Occipital lobe (tissue), 1 donor: ENCODE measurements at regions not wholly inside any gene's neighbourhood (a gene's known extent, or its start where the extent isn't known, plus 50 kb on each side); places are given as distances from the start of the nearest gene placed in this dataset.

ENCODE experiments used
- DNase-seq: peaks from one replicate; lab custom pipeline; 2025; lab: John Stamatoyannopoulos, UW

GRCh38 chr6:139627091-139627490, 252.6 kb upstream of the CITED2 start:
- DNase-seq: no peak

GRCh38 chr6:139625998-139626975, 251.8 kb upstream of the CITED2 start:
- DNase-seq: no peak

- DNase-seq: no peak
These were observed 250.9 kb upstream of the CITED2 start for GRCh38 chr6:139625081-139625939.

GRCh38 chr6:139623372-139623771, 248.9 kb upstream of the CITED2 start:
- no peak for DNase-seq

GRCh38 chr6:139613496-139613895, 239.0 kb upstream of the CITED2 start:
- DNase-seq: no peak

GRCh38 chr6:139612135-139612465, 237.7 kb upstream of the CITED2 start:
- DNase-seq: no peak

- DNase-seq: no peak
These were observed 237.1 kb upstream of the CITED2 start for GRCh38 chr6:139611327-139612134.

- no peak for DNase-seq
These were observed 234.2 kb upstream of the CITED2 start for GRCh38 chr6:139608466-139609261.

- no peak for DNase-seq
These were observed 230.9 kb upstream of the CITED2 start for GRCh38 chr6:139605350-139605749.

GRCh38 chr6:139603581-139603980, 229.1 kb upstream of the CITED2 start:
- no peak for DNase-seq

- DNase-seq: no peak
These were observed 228.1 kb upstream of the CITED2 start for GRCh38 chr6:139602577-139602976.

- DNase-seq: no peak
These were observed 226.5 kb upstream of the CITED2 start for GRCh38 chr6:139600919-139601475.

- DNase-seq: no peak
These were observed 225.9 kb upstream of the CITED2 start for GRCh38 chr6:139600343-139600742.

GRCh38 chr6:139597771-139598755, 223.6 kb upstream of the CITED2 start:
- peak; percentile 37 for DNase-seq

GRCh38 chr6:139597087-139597763, 222.8 kb upstream of the CITED2 start:
- DNase-seq: no peak

- DNase-seq: no peak
These were observed 220.7 kb upstream of the CITED2 start for GRCh38 chr6:139595183-139595582.

- DNase-seq: no peak
These were observed 220.0 kb upstream of the CITED2 start for GRCh38 chr6:139594333-139594965.

- no peak for DNase-seq
These were observed 218.6 kb upstream of the CITED2 start for GRCh38 chr6:139593081-139593480.
